Coronary artery (tissue), 2 donors: ENCODE measurements at regions not wholly inside any gene's neighbourhood (a gene's known extent, or its start where the extent isn't known, plus 50 kb on each side); places are given as distances from the start of the nearest gene placed in this dataset.

Experiments used
- DNase-seq: peaks from one replicate; pipeline ENCODE4 v3.0.0-alpha.2; 2017; ENCODE audit warnings: low spot score
- H3K27ac ChIP-seq, 2 donors: fragments of 200-600 bp; sonication (generic); one replicate each; pipeline ENCODE4 v1.5.1; 2016 to 2019
- H3K4me3 ChIP-seq: fragments of 200-600 bp; sonication (generic); 2 replicates; pipeline ENCODE4 v1.5.1; 2016; ENCODE audit warnings: mild to moderate bottlenecking, moderate library complexity
- TF ChIP-seq, protein P1 (sequence below): fragments of 200-600 bp; sonication (generic); IDR thresholded peaks from one replicate; pipeline ENCODE4 v1.5.1; 2019; ENCODE audit warnings: antibody characterized with exemption

DNA sequence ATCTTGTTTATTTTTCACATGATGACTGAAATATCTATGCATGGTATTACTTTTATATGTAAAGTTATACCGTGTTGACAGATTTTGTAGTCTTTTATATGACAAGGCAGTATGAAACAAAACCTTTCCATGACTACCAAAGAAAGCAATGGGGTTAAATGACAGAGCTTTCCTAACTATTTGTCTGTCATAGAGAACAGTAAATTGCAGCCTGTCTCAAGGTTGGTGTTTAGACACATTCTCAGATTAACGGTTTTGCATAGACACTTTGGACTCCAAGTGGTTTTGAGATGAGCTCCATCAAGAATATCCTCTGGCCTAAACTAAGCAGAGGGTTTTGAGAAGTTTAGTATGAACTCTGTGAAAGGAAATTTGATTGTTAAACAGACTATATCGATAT is 180.7 kb upstream of the TENM3 start:
- no peak overlapping the region for H3K27ac ChIP-seq
- no peak overlapping the region for H3K4me3 ChIP-seq
- TF ChIP-seq, protein P1, sequence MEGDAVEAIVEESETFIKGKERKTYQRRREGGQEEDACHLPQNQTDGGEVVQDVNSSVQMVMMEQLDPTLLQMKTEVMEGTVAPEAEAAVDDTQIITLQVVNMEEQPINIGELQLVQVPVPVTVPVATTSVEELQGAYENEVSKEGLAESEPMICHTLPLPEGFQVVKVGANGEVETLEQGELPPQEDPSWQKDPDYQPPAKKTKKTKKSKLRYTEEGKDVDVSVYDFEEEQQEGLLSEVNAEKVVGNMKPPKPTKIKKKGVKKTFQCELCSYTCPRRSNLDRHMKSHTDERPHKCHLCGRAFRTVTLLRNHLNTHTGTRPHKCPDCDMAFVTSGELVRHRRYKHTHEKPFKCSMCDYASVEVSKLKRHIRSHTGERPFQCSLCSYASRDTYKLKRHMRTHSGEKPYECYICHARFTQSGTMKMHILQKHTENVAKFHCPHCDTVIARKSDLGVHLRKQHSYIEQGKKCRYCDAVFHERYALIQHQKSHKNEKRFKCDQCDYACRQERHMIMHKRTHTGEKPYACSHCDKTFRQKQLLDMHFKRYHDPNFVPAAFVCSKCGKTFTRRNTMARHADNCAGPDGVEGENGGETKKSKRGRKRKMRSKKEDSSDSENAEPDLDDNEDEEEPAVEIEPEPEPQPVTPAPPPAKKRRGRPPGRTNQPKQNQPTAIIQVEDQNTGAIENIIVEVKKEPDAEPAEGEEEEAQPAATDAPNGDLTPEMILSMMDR, result no peak
- no peak for DNase-seq

DNA sequence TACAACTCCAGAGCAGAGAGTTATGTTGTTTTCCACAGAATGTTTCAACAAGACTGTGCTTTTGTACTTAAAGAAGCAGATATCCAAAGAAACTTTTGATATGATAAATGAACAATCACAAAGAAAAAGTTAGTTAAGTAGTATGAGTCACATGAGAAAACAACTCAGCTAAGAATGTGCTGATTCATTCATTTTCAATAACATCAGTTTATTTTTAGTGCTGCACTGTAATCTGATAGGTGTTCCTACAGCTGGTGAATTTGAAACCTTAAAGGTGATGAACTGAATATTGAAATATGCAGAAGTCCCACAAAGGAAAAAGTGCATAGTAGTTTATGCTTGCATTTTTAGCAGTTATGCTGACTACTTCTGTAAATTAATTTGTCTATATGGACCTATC is 180.3 kb upstream of the TENM3 start:
- H3K4me3 ChIP-seq, result no peak overlapping the region
- TF ChIP-seq, protein P1, result no peak
- DNase-seq, result no peak
- no peak overlapping the region for H3K27ac ChIP-seq

DNA sequence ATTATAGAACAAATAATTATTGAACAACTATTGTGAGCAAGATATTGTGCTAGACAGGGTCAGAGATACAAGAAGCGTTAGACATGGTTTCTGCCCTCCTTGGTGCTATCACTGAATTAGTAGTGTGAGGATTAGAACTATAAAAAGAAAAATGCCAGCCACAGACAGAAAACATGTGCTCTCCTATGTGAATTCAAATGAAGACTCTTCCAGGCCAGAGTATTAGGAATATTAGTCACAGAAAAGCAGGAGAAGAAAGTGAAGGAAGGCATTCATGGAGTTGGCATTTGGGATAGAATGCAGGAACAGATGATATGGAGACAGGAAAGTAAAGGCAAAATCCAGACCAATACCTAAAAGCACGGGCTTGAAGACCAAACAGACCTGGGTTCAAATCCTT is 179.6 kb upstream of the TENM3 start:
- DNase-seq, result no peak
- Histone ChIP-seq H3K4me3 (no peak overlapping the region), H3K27ac (no peak overlapping the region)
- TF ChIP-seq, protein P1, result no peak

DNA sequence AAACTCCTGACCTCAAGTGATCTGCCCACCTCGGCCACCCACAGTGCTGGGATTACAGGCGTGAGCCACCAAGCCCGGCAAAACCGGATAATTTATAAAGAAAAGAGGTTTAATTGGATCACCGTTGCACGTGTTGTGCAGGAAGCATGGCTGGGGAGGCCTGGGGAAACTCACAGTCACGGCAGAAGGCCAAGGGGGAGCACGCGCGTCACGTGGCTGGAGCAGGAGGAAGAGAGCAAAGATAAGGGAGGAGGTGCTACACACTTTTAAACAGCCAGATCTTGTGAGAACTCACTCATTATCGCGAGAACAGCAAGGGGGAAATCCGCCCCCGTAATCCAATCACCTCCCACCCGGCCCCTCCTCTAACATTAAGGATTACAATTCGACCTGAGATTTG is 177.9 kb upstream of the TENM3 start:
- TF ChIP-seq, protein P1, result no peak
- no peak overlapping the region for H3K4me3 ChIP-seq
- no peak overlapping the region for H3K27ac ChIP-seq
- DNase-seq, result no peak

DNA sequence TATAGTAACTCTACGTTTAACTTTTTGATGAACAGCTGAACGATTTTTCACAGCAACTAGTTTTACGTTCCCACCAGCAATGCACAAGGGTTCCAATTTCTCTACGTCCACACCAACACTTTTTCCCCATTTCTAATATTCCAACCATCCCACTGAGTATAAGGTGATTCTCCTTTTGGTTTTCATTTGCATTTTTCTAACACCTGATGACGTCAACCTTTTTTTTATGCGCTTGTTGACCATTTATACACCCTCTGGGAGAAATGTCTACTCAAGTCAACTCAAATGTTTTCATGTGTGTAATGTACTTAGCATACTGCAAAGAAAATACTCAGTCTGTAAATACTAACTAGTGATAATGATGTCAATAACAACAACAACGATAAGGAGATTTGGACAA is 177.2 kb upstream of the TENM3 start:
- DNase-seq, result no peak
- TF ChIP-seq, protein P1, result no peak
- Histone ChIP-seq H3K27ac (no peak overlapping the region), H3K4me3 (no peak overlapping the region)

DNA sequence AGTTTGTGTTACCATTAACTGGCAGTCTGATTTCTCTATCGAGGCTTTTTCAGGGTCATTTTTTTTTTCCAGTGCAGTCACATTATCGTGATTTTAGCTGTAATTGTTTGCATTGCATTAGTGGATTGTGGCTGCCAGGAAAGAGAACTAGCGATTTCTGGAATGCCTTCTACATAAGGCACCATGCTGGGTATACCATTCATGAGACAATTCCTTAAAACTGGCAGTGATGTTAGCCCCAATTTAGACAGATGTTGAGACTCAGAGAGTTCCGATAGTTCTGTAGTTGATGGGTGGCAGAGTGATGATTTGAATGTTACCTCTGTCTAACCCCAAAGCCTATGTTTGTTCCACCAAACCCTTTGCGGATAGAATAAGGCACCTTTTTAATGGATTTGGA is 175.4 kb upstream of the TENM3 start:
- TF ChIP-seq, protein P1, result no peak
- Histone ChIP-seq H3K27ac (no peak overlapping the region), H3K4me3 (no peak overlapping the region)
- no peak for DNase-seq

DNA sequence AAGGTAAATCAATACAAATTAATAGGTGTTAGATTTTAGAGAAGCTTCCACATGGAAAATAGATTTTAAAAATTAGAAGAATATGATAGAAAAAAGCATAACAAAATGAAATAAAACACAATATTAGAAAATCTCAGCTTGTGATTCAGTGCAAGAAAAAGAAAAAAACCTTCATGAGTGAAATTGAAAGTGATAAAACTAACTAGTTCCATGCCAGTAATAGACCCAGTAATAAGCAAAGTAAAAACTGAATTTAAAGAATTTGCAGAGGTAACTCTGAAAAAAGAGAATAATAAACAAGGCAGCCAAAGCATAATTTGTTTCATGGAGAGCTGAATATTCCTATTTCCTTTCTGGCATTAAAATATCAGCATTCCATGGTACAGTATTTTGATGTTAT is 174.3 kb upstream of the TENM3 start:
- Histone ChIP-seq H3K4me3 (no peak overlapping the region), H3K27ac (no peak overlapping the region)
- TF ChIP-seq, protein P1, result no peak
- no peak for DNase-seq
